Naive thymus-derived CD8-positive, alpha-beta T cell (primary cell): ENCODE measurements at regions not wholly inside any gene's neighbourhood (a gene's known extent, or its start where the extent isn't known, plus 50 kb on each side); places are given as distances from the start of the nearest gene placed in this dataset.

Experiments used
- ATAC-seq, 2 donors: fragments of 150-1000 bp; cut with Tn5 transposase in 1 of 2; sonication (Bioruptor Pico), chemical (Tn5 transposase) in 1 of 2; 1 replicate in 1 of 2; 2 replicates in 1 of 2; pipeline ENCODE4 v1.10.0; 2021; ENCODE audit warnings: mild to moderate bottlenecking in 2 of 2, moderate library complexity in 2 of 2
- POLR2A ChIA-PET: fragments of 350-600 bp; sonication (Branson Sonifier 250); formaldehyde crosslinking; loops from one replicate; lab custom pipeline; 2021; ENCODE audit warnings: antibody characterized with exemption; lab: Charles Lee
- DNase-seq, 10 donors: peaks; one replicate each; pipeline versions ENCODE4 v3.0.0 to v3.0.0-alpha.2; 2020 to 2022
- H3K27ac Mint-ChIP-seq, 10 donors: one replicate each; pipeline ENCODE4 v1.8.0; 2020 to 2022; ENCODE audit warnings: mild to moderate bottlenecking in 10 of 10, mixed read lengths in 10 of 10, moderate library complexity in 4 of 10, inconsistent platforms in 1 of 10
- H3K27me3 Mint-ChIP-seq, 5 donors: one replicate each; pipeline ENCODE4 v1.8.0; 2021 to 2022; ENCODE audit warnings: mixed read lengths in 5 of 5
- H3K36me3 Mint-ChIP-seq, 3 donors: one replicate each; pipeline ENCODE4 v1.8.0; 2020 to 2022; ENCODE audit warnings: mixed read lengths in 3 of 3, mild to moderate bottlenecking in 2 of 3, inconsistent platforms in 1 of 3
- H3K4me1 Mint-ChIP-seq, 4 donors: one replicate each; pipeline ENCODE4 v1.8.0; 2021 to 2022; ENCODE audit warnings: mixed read lengths in 4 of 4
- H3K4me3 Mint-ChIP-seq, 10 donors: one replicate each; pipeline ENCODE4 v1.8.0; 2020 to 2022; ENCODE audit warnings: mild to moderate bottlenecking in 10 of 10, mixed read lengths in 10 of 10, moderate library complexity in 6 of 10, inconsistent platforms in 1 of 10
- H3K9me3 Mint-ChIP-seq, 9 donors: one replicate each; pipeline ENCODE4 v1.8.0; 2020 to 2022; ENCODE audit warnings: mixed read lengths in 9 of 9, mild to moderate bottlenecking in 3 of 9, inconsistent platforms in 1 of 9, moderate library complexity in 1 of 9

GRCh38 chr12:118727979-118728366, 253.4 kb upstream of the SRRM4 start:
- DNase-seq (no peak), ATAC-seq (no peak)
- H3K4me3 Mint-ChIP-seq, result no peak overlapping the region
- H3K27me3 Mint-ChIP-seq, result peaks cover 0 to 12% (median 0%) of the 10 kb centered on the region in 5 donors
- H3K9me3 Mint-ChIP-seq, result peaks cover 0 to 14% (median 3%) of the 10 kb centered on the region in 9 donors
- H3K27ac Mint-ChIP-seq, result no peak overlapping the region
- POLR2A ChIA-PET, result no interaction called here
- no peaks in the 10 kb centered on the region for H3K36me3 Mint-ChIP-seq
- no peaks in the 10 kb centered on the region for H3K4me1 Mint-ChIP-seq

- POLR2A ChIA-PET, result no interaction called here
- Mint-ChIP-seq H3K27me3 (peaks cover 0 to 5% (median 2%) of the 10 kb centered on the region in 5 donors), H3K36me3 (no peaks in the 10 kb centered on the region), H3K4me3 (no peak overlapping the region), H3K27ac (no peak overlapping the region), H3K9me3 (peaks cover 0 to 8% (median 2%) of the 10 kb centered on the region in 9 donors), H3K4me1 (no peaks in the 10 kb centered on the region)
- DNase-seq (no peak), ATAC-seq (no peak)
Observed at GRCh38 chr12:118734266-118734665, 247.1 kb upstream of the SRRM4 start.

GRCh38 chr12:118737985-118738540, 243.3 kb upstream of the SRRM4 start:
- no peaks in the 10 kb centered on the region for H3K4me1 Mint-ChIP-seq
- POLR2A ChIA-PET, result no interaction called here
- H3K4me3 Mint-ChIP-seq, result no peak overlapping the region
- H3K36me3 Mint-ChIP-seq, result peaks cover 0 to 5% (median 0%) of the 10 kb centered on the region in 3 donors
- ATAC-seq, result no peak
- no peak overlapping the region for H3K27ac Mint-ChIP-seq
- H3K9me3 Mint-ChIP-seq, result peaks cover 0 to 9% (median 0%) of the 10 kb centered on the region in 9 donors
- H3K27me3 Mint-ChIP-seq, result peaks cover 0 to 6% (median 3%) of the 10 kb centered on the region in 5 donors
- DNase-seq, result no peak

GRCh38 chr12:118741194-118741593, 240.1 kb upstream of the SRRM4 start:
- ATAC-seq (no peak), DNase-seq (no peak)
- H3K9me3 Mint-ChIP-seq, result peaks cover 0 to 15% (median 1%) of the 10 kb centered on the region in 9 donors
- H3K27me3 Mint-ChIP-seq, result peaks cover 0 to 14% (median 0%) of the 10 kb centered on the region in 5 donors
- H3K4me1 Mint-ChIP-seq, result no peaks in the 10 kb centered on the region
- H3K4me3 Mint-ChIP-seq, result no peak overlapping the region
- H3K36me3 Mint-ChIP-seq, result peaks cover 0 to 5% (median 0%) of the 10 kb centered on the region in 3 donors
- POLR2A ChIA-PET, result no interaction called here
- no peak overlapping the region for H3K27ac Mint-ChIP-seq

GRCh38 chr12:118742431-118742830, 238.9 kb upstream of the SRRM4 start:
- ATAC-seq, result no peak
- peaks cover 0 to 14% (median 0%) of the 10 kb centered on the region in 5 donors for H3K27me3 Mint-ChIP-seq
- no peaks in the 10 kb centered on the region for H3K4me1 Mint-ChIP-seq
- H3K4me3 Mint-ChIP-seq, result no peak overlapping the region
- peaks cover 0 to 5% (median 0%) of the 10 kb centered on the region in 3 donors for H3K36me3 Mint-ChIP-seq
- POLR2A ChIA-PET, result no interaction called here
- H3K9me3 Mint-ChIP-seq, result peaks cover 0 to 15% (median 1%) of the 10 kb centered on the region in 9 donors
- DNase-seq, result no peak
- H3K27ac Mint-ChIP-seq, result no peak overlapping the region

GRCh38 chr12:118743896-118744700, 237.2 kb upstream of the SRRM4 start:
- H3K27ac Mint-ChIP-seq, result peak overlapping the region in 1 of 10 donors; percentile 26
- POLR2A ChIA-PET, result no interaction called here
- H3K36me3 Mint-ChIP-seq, result peaks cover 0 to 5% (median 0%) of the 10 kb centered on the region in 3 donors

GRCh38 chr12:118746176-118746575, 235.2 kb upstream of the SRRM4 start:
- Mint-ChIP-seq H3K4me3 (no peak overlapping the region), H3K27ac (no peak overlapping the region), H3K4me1 (no peaks in the 10 kb centered on the region), H3K36me3 (peaks cover 0 to 5% (median 0%) of the 10 kb centered on the region in 3 donors), H3K27me3 (peaks cover 0 to 11% (median 2%) of the 10 kb centered on the region in 5 donors), H3K9me3 (peaks cover 3 to 15% (median 7%) of the 10 kb centered on the region in 9 donors)
- POLR2A ChIA-PET, result no interaction called here
- DNase-seq (no peak), ATAC-seq (no peak)

More at GRCh38 chr12:118743896-118744700, 237.2 kb upstream of the SRRM4 start:
- Mint-ChIP-seq H3K27me3 (peaks cover 0 to 14% (median 0%) of the 10 kb centered on the region in 5 donors), H3K4me1 (no peaks in the 10 kb centered on the region), H3K9me3 (peaks cover 0 to 15% (median 4%) of the 10 kb centered on the region in 9 donors), H3K4me3 (no peak overlapping the region)
- no peak for ATAC-seq
- no peak for DNase-seq

GRCh38 chr12:118746960-118747359, 234.4 kb upstream of the SRRM4 start:
- ATAC-seq, result no peak
- no peak for DNase-seq
- Mint-ChIP-seq H3K27me3 (peaks cover 0 to 11% (median 0%) of the 10 kb centered on the region in 5 donors), H3K27ac (no peak overlapping the region), H3K4me1 (no peaks in the 10 kb centered on the region), H3K36me3 (peaks cover 0 to 4% (median 0%) of the 10 kb centered on the region in 3 donors), H3K9me3 (peaks cover under 1 to 16% (median 14%) of the 10 kb centered on the region in 9 donors), H3K4me3 (no peak overlapping the region)
- POLR2A ChIA-PET, result no interaction called here

GRCh38 chr12:118747771-118748170, 233.6 kb upstream of the SRRM4 start:
- Mint-ChIP-seq H3K4me1 (no peaks in the 10 kb centered on the region), H3K27ac (no peak overlapping the region), H3K4me3 (peak overlapping the region in 1 of 10 donors; percentile 1), H3K27me3 (peaks cover 0 to 11% (median 0%) of the 10 kb centered on the region in 5 donors), H3K36me3 (peaks cover 0 to 4% (median 0%) of the 10 kb centered on the region in 3 donors), H3K9me3 (peaks cover 2 to 20% (median 13%) of the 10 kb centered on the region in 9 donors)
- POLR2A ChIA-PET, result no interaction called here
- no peak for ATAC-seq
- no peak for DNase-seq

GRCh38 chr12:118748478-118749380, 232.6 kb upstream of the SRRM4 start:
- peaks cover 0 to 13% (median 4%) of the 10 kb centered on the region in 5 donors for H3K27me3 Mint-ChIP-seq
- H3K36me3 Mint-ChIP-seq, result peaks cover 0 to 4% (median 0%) of the 10 kb centered on the region in 3 donors
- ATAC-seq (no peak), DNase-seq (no peak)
- no peak overlapping the region for H3K4me3 Mint-ChIP-seq
- no peaks in the 10 kb centered on the region for H3K4me1 Mint-ChIP-seq
- H3K27ac Mint-ChIP-seq, result no peak overlapping the region
- POLR2A ChIA-PET, result no interaction called here
- H3K9me3 Mint-ChIP-seq, result peaks cover 3 to 25% (median 11%) of the 10 kb centered on the region in 9 donors

- Mint-ChIP-seq H3K4me1 (no peaks in the 10 kb centered on the region), H3K4me3 (no peak overlapping the region), H3K9me3 (peaks cover 0 to 25% (median 8%) of the 10 kb centered on the region in 9 donors), H3K27ac (no peak overlapping the region), H3K27me3 (peaks cover 0 to 9% (median 4%) of the 10 kb centered on the region in 5 donors), H3K36me3 (peaks cover 0 to 4% (median 0%) of the 10 kb centered on the region in 3 donors)
- POLR2A ChIA-PET, result no interaction called here
- DNase-seq, result no peak
- ATAC-seq, result no peak
Observed at GRCh38 chr12:118749646-118750045, 231.7 kb upstream of the SRRM4 start.

- Mint-ChIP-seq H3K36me3 (peaks cover 0 to 4% (median 0%) of the 10 kb centered on the region in 3 donors), H3K4me3 (no peak overlapping the region), H3K9me3 (peaks cover 3 to 27% (median 10%) of the 10 kb centered on the region in 9 donors), H3K27ac (no peak overlapping the region), H3K4me1 (no peaks in the 10 kb centered on the region), H3K27me3 (peaks cover 0 to 9% (median 5%) of the 10 kb centered on the region in 5 donors)
- POLR2A ChIA-PET, result no interaction called here
- DNase-seq (no peak), ATAC-seq (no peak)
Observed at GRCh38 chr12:118750666-118751065, 230.7 kb upstream of the SRRM4 start.
